ENCODE measurements at regions not wholly inside any gene's neighbourhood (a gene's known extent, or its start where the extent isn't known, plus 50 kb on each side); places are given as distances from the start of the nearest gene placed in this dataset.
"Not testable (repeated sequence)": the region's sequence is repeated elsewhere in the genome, so short reads cannot be mapped to it uniquely, and the experiment has no call there.

GRCh38 chr1:102174259-102174863 is 177.6 kb upstream of the OLFM3 start:
- DNase-seq, result no peak

- DNase-seq, result no peak
These were observed 175.5 kb upstream of the OLFM3 start for GRCh38 chr1:102172200-102172599.

DNA sequence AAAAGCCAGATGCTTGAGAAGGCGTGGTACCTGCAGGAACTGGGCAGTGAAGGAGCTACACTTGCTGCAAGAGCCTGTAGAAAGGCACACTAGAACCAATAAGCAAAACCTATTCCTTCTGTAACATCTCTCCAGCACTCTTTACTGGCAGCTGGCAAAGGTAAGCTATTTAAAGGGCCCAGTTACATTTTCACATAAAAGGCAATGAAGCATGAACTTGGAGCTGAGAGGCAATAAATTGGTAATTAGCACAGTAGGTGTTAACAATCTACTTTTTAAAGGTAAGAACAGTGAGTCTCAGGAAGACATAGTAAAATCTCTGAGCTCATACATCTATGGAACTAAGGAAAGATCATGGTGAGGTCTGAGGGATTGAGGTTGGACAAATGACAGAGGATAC is 167.1 kb upstream of the OLFM3 start:
- DNase-seq, result no peak

GRCh38 chr1:102151242-102151641 is 154.5 kb upstream of the OLFM3 start:
- DNase-seq, result no peak

- no peak for DNase-seq
These were observed 124.2 kb upstream of the OLFM3 start for GRCh38 chr1:102120910-102121309.

- DNase-seq, result no peak
These were observed 121.4 kb upstream of the OLFM3 start for GRCh38 chr1:102118150-102118549.

DNA sequence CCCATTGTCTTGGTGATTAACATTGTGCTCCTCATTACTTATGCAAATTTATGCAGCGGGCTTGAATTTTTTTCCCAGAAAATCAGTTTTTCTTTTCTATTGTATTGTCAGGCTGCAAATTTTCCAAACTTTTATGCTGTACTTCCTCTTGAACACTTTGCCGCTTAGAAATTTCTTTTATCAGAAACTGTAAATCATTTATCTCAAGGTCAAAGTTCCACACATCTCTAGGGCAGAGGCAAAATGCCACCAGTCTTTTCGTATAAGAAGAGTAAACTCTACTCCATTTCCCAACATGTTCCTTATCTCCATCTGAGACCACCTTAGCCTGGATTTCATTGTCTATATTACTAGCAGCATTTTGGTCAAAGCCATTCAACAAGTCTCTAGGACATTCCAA is 113.9 kb upstream of the OLFM3 start:
- DNase-seq, result no peak

GRCh38 chr1:102109493-102109892 is 112.8 kb upstream of the OLFM3 start:
- DNase-seq, result not testable (repeated sequence)

- no peak for DNase-seq
These were observed 110.7 kb upstream of the OLFM3 start for GRCh38 chr1:102107441-102107840.

GRCh38 chr1:102105931-102106550 is 109.3 kb upstream of the OLFM3 start:
- DNase-seq, result no peak

DNA sequence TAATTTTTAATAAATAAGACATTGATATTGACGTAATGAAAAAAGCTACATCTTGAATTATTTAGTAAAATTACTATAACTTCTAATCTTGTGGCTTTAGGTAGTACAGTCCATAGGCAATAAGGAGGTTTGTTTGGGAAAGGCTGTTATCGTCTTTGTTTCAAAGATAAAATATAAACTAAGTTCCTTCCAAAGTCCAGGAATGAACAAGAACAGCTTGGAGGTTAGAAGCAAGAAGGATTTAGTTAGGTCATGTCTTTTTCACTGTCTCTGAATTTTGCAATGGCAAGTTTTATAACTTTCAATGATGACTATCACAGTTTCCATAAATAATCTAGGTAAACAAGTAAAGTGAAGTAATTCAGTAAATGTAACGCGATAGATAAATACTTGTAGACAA is 106.9 kb upstream of the OLFM3 start:
- DNase-seq, result no peak

GRCh38 chr1:102102276-102102780 is 105.6 kb upstream of the OLFM3 start:
- no peak for DNase-seq

DNA sequence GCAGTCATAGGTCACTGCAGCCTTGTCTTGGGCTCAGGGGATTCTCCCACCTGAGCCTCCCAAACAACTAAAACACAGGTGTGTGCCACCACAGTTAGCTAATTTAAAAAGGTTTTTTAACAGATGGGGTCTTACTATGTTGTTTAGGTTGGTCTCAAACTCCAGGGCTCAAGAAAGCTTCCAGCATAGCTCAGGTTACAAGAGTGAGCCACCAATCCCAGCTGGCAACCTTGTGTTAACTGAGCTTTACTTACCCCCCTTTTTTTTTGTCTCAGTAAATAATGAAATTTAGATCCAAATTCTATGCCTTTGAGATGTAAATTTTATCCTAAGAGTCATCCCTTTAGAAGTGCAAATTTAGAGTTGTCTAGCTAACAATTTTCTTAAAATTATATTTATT is 103.9 kb upstream of the OLFM3 start:
- no peak for DNase-seq

GRCh38 chr1:102099916-102100315 is 103.2 kb upstream of the OLFM3 start:
- DNase-seq, result no peak

- DNase-seq, result no peak
These were observed 101.8 kb upstream of the OLFM3 start for GRCh38 chr1:102098536-102098935.

DNA sequence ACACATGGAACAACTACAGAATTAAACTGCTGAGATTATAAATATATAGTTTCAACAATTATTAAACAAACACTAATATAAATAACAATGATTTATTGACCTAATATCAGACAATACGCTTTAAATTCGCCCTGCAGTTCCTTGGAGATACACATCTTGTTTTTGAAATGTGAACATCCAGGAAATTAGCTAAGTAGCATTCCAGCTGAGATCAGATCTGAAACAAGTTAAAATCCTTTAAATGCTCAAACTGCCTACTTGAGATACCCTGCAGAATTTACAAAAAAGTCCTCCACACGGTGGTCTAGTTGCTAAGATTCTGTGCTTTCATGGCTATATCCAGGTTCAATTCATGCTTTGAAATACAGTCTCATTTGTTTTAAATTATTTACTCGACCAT is 101.4 kb upstream of the OLFM3 start:
- DNase-seq, result no peak

GRCh38 chr1:102097451-102097850 is 100.7 kb upstream of the OLFM3 start:
- no peak for DNase-seq

GRCh38 chr1:102096162-102096561 is 99.4 kb upstream of the OLFM3 start:
- no peak for DNase-seq

GRCh38 chr1:102089791-102090190 is 93.1 kb upstream of the OLFM3 start:
- no peak for DNase-seq

GRCh38 chr1:102085896-102086295 is 89.2 kb upstream of the OLFM3 start:
- no peak for DNase-seq

DNA sequence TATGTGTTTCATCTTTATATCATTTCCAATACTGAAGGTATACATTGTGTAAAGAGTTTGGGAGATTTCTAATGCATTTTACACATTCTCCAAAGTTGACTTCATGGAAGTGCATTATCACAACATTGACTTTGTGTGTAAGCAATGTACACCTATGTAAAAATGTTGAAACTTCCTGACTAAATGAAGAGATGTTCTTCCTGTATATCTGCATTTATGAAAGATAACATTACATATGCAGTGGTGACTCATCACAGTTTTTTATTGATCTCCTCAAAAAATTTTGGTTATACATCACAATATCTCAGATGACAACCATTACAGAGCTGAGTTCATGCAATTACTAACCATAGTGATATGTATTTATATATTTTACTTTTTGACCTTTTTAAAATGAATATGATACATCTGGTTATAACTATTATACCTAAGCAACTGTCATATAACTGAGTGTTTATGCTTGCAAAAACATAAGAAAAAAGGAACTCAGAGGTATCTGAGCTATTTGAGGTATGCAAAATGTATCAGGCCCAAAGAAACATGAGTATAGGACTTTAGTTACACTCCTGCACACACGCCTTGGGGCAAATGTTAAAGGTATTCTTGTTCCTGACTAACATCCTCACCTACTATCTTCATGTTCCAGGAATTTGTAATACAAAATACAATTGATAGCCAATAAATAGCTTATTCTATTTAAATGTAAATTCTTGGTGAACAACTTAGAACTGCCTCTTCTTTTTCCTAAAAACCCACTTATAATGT is 88.2 kb upstream of the OLFM3 start:
- DNase-seq, result no peak

- DNase-seq, result no peak
These were observed 86.5 kb upstream of the OLFM3 start for GRCh38 chr1:102083192-102083591.

DNA sequence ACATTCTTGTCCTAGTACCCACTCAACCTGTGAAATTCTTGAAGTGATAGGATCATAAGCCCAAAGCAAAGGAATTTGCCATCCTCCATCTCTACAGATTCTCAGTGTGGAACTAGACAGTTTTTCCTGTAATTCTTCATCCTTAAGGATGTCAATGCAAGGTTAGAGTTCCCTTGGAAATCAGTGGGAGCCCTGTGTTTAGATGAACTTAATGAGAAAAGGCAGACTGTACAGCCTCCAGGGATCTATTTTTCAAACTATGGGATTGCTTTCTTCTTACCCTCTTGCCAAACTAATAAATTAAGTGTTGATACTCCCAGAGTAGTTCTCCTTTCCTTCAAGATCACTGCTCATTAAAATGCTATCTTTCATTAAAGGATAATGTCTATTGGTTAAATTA is 78.1 kb upstream of the OLFM3 start:
- DNase-seq, result no peak

DNA sequence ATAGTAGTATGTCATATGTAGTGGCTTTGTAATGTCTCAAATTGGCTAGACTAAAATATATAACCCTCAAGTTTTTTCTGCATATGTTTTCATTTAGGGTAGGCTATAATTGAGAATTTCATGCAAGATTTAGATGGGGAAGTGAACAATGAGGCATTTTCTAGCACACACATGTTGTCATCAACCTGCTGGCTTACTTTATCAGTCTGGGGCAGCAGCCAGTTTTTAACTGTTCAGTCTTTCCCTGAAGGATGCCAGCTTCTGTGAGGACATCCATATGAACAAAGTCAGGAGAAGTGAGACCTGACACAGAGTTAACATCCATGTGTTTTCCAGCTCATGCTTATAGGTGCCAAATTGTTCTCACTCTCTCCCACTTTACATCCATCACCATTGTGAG is 74.7 kb upstream of the OLFM3 start:
- DNase-seq, result no peak

All from GF-D8 (cell line).